ENCODE measurements at regions not wholly inside any gene's neighbourhood (a gene's known extent, or its start where the extent isn't known, plus 50 kb on each side); places are given as distances from the start of the nearest gene placed in this dataset.

GRCh38 chr5:167582283-167582682 is 709.2 kb upstream of the WWC1 start:
- TF ChIP-seq EP300 (conservative IDR thresholded peaks at IDR 0.05; ENCODE audit: poor library complexity, severe bottlenecking) (no peak), EZH2 (IDR thresholded peaks at IDR 0.05; ENCODE audit: borderline replicate concordance, insufficient read depth, low read length, poor library complexity, severe bottlenecking) (no peak), CTCF (IDR thresholded peaks at IDR 0.05; ENCODE audit: poor library complexity, severe bottlenecking) (peak; percentile 69)
